Mononuclear cell (primary cell): ENCODE measurements at regions not wholly inside any gene's neighbourhood (a gene's known extent, or its start where the extent isn't known, plus 50 kb on each side); places are given as distances from the start of the nearest gene placed in this dataset.

Experiments
- H3K27me3 ChIP-seq: 2 replicates; pipeline ENCODE4 v1.6.0; 2011; ENCODE audit warnings: low read length, control low read depth; ENCODE audit not compliant: insufficient read depth
- H3K4me1 ChIP-seq: 2 replicates; pipeline ENCODE4 v1.5.1; 2011; ENCODE audit warnings: mild to moderate bottlenecking, low read length, control low read depth; ENCODE audit not compliant: insufficient read depth
- H3K4me3 ChIP-seq: 2 replicates; pipeline ENCODE4 v1.5.1; 2011; ENCODE audit warnings: mild to moderate bottlenecking, low read length, moderate library complexity
- H3K9me3 ChIP-seq: 2 replicates; pipeline ENCODE4 v1.5.1; 2011; ENCODE audit warnings: low read depth, mild to moderate bottlenecking, control low read depth, low read length

- Histone ChIP-seq H3K9me3 (no peaks in the 10 kb centered on the region), H3K4me1 (no peaks in the 10 kb centered on the region), H3K4me3 (no peak overlapping the region), H3K27me3 (no peaks in the 10 kb centered on the region)
Measured at GRCh38 chr14:101057394-101057793, 153.9 kb upstream of the RTL1 start.

DNA sequence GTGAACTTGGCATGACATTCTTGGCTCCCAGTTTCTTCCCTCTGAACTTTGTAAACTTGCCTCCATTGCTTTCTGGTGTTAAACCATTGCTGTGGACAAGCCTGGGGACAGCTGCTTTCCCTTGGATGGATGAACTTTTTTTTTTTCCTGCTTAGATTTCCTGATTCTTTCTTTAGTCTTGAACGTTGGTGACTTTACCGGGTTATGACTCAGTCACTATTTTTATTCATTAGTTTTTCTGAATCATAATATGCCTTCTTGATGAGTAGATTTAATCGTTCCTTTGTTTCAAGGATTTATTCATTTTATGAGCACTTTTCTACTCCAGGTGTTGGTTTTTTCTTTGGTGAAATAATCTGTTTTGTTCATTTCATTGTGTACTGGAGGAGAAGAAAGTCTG is 155.0 kb upstream of the RTL1 start:
- Histone ChIP-seq H3K4me3 (no peak overlapping the region), H3K9me3 (no peaks in the 10 kb centered on the region), H3K27me3 (no peaks in the 10 kb centered on the region), H3K4me1 (no peaks in the 10 kb centered on the region)

DNA sequence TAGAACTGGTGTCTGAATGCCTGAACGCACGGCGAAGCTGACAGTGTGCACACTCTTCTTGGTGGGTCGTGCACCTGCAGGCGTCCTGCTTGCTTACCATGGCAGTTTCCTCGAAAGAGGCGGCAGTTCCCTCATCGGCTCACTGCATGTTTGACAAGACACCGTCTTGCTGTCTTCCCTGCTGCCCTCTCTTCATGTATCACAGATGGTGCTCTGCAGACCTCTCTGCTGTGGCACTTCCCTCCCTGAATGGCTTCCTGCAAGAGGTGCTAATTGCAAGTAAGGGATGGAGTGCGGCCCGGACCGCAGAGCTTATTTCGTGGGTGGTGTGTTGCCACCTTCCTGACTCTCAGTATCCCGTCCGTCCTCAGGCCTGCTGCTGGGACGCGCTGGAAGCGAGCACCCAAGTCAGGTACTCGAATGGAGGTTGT is 156.7 kb upstream of the RTL1 start:
- Histone ChIP-seq H3K4me3 (no peak overlapping the region), H3K4me1 (no peaks in the 10 kb centered on the region), H3K9me3 (no peaks in the 10 kb centered on the region), H3K27me3 (no peaks in the 10 kb centered on the region)

- Histone ChIP-seq H3K9me3 (no peaks in the 10 kb centered on the region), H3K4me1 (no peaks in the 10 kb centered on the region), H3K4me3 (no peak overlapping the region), H3K27me3 (no peaks in the 10 kb centered on the region)
Measured at GRCh38 chr14:101061411-101062064, 158.0 kb upstream of the RTL1 start.

- no peaks in the 10 kb centered on the region for H3K4me1 ChIP-seq
- no peaks in the 10 kb centered on the region for H3K27me3 ChIP-seq
- no peak overlapping the region for H3K4me3 ChIP-seq
- H3K9me3 ChIP-seq = no peaks in the 10 kb centered on the region
Measured at GRCh38 chr14:101062065-101062450, 158.5 kb upstream of the RTL1 start.

DNA sequence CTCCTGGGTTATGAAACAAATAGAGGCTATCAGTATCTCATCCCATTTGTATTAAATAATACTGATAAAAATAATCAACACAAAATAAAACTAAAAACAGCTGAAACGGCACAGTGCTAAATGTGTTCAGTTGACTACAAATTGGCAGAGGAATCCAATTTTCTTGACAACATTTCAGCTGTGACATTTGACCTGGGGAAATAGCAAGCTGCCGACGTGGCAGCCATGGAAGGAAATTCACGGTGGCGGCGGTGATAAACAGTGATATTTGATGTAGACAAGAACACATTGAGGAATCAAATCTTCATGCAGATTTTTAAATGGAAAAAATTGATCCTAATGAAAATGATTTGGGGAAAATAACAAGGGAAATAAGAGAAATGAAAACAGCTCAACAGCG is 159.1 kb upstream of the RTL1 start:
- Histone ChIP-seq H3K4me3 (no peak overlapping the region), H3K27me3 (no peaks in the 10 kb centered on the region), H3K4me1 (no peaks in the 10 kb centered on the region), H3K9me3 (no peaks in the 10 kb centered on the region)

- no peaks in the 10 kb centered on the region for H3K4me1 ChIP-seq
- no peaks in the 10 kb centered on the region for H3K27me3 ChIP-seq
- H3K4me3 ChIP-seq = no peak overlapping the region
- H3K9me3 ChIP-seq = no peaks in the 10 kb centered on the region
Measured at GRCh38 chr14:101063121-101063520, 159.6 kb upstream of the RTL1 start.

DNA sequence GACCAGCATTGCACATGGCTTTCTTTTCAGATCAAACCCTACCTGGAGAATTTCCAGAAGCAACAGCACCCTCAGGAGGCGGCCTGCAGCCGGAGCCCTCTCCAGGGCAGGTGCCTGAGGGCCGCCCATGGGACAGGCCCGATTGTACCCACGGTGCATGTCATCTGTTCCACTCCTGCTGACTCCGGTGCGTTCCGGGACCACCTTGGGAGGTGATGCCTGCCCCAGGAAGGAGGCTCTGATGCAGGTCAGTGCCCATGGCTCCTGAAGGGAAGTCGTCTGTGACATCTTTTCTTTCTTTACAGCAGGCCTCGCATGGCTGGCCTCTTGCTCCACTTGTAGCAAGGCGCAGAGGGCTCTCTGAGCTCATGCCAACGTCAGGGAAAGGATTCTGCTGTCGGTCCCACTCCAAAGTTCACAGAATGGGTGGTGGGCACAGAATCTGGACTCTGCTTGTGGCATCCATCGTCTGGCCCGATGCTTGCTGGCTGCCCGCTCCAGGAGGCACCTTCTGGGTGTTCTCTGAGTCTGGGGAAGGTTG is 160.7 kb upstream of the RTL1 start:
- H3K4me1 ChIP-seq = no peaks in the 10 kb centered on the region

GRCh38 chr14:101064718-101065117 is 161.2 kb upstream of the RTL1 start:
- no peaks in the 10 kb centered on the region for H3K27me3 ChIP-seq
- no peaks in the 10 kb centered on the region for H3K9me3 ChIP-seq
- no peak overlapping the region for H3K4me3 ChIP-seq
- no peaks in the 10 kb centered on the region for H3K4me1 ChIP-seq

More for the DNA sequence above, 160.7 kb upstream of the RTL1 start:
- Histone ChIP-seq H3K9me3 (no peaks in the 10 kb centered on the region), H3K4me3 (no peak overlapping the region), H3K27me3 (no peaks in the 10 kb centered on the region)

- Histone ChIP-seq H3K27me3 (no peaks in the 10 kb centered on the region), H3K4me3 (no peak overlapping the region), H3K9me3 (no peaks in the 10 kb centered on the region), H3K4me1 (no peaks in the 10 kb centered on the region)
Measured at GRCh38 chr14:101065246-101065645, 161.7 kb upstream of the RTL1 start.

DNA sequence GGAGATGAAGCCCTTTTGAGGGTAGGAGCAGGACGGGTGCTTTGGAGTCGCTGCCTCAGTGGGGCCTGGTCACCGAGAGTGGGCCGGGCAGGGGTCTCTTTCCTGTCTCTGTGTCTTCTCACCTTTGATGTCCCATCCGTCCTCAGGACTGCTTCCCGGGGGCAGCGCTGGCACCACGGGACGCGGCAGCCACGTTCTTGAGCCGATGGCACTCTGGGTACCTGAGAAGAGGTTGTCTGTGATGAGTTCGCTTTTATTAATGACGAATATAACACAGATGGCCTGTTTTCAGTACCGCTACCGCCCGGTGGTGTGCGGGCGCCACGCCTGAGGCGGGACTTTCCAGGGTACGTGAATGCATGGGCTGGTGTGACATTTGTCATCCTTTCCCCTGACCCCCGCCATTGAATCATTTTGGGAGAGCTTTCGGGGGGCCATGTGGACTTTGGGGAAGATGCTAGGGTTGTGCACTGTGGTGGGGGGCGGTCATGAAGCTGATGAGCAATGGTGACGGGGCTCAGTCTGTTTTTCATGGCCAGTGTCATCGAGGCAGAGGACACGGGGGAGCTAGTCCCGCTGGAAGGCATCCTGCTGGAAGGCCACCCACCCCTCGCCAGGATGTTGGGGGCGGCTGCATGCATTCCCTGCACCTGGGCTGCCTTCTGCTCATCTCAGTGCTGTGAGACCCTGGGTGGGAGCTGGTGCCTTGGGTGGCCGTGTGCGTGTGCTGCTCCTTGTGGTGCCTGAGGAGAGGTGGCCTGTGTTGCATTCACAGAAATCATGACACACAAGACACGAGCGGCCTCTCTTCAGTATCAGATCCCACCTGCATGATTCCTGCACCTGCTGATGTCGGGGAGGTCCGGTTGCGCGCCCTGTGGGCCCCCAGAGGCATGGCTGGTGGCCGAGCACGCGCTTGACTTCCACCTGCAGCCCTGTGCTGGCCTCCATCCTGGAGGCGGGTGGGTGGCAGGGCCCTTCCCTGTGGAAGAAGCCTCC is 162.5 kb upstream of the RTL1 start:
- H3K4me1 ChIP-seq = no peaks in the 10 kb centered on the region
- H3K27me3 ChIP-seq = no peaks in the 10 kb centered on the region
- no peaks in the 10 kb centered on the region for H3K9me3 ChIP-seq
- no peak overlapping the region for H3K4me3 ChIP-seq

DNA sequence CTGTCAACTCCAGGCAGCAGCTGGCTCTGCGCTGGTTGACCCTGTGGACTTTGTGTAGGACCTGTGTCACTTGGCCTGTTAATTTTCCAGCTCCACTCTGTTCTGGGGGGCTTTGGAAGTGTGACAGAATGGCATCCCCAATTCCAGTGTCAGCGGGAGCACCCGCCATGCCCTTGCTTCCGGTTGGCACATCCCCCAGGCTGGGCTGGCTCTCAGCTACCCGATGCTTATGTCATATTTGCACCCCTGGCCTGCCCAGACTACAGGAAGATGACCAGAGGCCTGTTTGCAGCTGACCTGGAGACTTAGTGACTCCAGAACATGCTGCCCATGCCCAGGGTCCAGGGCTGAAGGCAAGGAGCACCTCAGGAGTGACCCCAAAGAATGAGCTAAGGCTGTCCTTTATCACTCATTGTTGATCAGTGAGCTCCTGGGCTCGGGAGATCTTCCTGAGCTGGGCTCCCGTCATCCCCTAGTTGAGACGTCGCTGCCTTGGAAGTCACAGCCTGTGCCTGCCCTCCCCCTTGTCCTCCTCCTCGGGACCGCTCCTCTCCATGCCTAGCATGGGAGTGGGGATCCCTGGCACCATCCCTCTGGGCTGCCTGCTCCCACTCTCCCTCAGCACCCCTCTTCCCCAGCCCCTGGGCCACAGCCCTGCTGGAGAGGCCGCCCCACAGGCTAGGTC is 163.4 kb upstream of the RTL1 start:
- no peaks in the 10 kb centered on the region for H3K27me3 ChIP-seq
- H3K4me1 ChIP-seq = no peaks in the 10 kb centered on the region
- no peaks in the 10 kb centered on the region for H3K9me3 ChIP-seq
- H3K4me3 ChIP-seq = no peak overlapping the region

DNA sequence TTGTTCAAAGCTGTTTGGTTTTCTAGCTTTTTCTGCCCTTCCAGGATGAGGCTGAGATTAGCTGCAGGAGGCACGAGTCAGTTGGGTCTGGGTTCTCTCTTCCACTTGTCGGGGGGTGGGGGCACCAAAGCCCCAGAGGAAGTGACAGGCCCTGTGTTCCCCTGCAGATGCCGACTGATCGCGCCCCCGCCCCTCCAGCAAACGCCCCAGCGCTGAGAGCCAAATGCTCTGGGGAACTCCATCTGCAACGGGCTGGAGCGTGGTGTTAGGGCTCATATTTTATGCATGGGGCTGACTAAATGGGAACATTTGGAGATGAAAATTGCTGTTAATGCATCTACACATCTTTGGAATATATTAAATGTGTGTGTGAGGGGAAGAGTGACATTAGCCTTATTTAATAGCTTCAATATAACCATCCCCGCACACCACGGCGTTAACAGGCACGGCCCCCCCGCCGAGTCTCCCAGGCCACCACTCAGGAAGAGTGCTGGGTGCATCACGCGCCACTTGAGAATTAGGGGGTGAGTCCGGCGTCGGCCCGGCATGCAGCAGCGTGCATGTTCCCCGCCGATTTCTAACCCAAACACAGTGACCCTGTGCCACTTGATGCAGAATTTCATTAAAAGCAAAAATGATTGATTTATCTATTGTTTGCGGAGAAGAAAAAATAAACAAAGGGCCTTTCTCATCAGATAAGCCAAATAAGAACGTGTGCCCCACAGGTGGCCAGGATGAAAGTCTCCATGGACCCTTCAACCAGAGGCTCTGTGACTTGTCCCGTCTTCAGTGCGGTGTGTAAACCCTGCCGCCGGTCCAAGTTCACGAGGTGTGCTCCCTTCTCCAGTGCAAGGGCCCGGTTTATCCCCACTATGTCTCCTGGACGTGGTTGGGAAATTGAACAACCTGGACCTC is 165.0 kb upstream of the RTL1 start:
- no peaks in the 10 kb centered on the region for H3K27me3 ChIP-seq
- H3K4me3 ChIP-seq = no peak overlapping the region
- no peaks in the 10 kb centered on the region for H3K9me3 ChIP-seq
- no peaks in the 10 kb centered on the region for H3K4me1 ChIP-seq

DNA sequence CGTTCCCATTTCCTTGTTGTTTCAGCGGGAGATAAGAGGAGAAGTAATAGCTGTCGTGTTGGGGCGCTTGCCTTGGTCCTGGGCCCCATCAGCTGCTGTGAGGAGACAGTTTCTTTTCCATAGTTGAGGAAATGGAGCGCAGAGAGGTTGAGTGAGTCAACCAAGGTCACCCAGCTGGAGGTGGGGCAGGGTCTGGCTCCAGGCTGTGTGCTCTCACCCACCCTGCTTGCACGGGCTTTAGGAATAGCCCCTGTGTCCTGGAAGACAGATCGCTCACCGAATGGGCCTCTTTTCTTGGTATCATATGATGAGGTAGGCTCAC is 165.7 kb upstream of the RTL1 start:
- Histone ChIP-seq H3K4me1 (no peaks in the 10 kb centered on the region), H3K9me3 (no peaks in the 10 kb centered on the region), H3K27me3 (no peaks in the 10 kb centered on the region), H3K4me3 (no peak overlapping the region)
